Endothelial cell (in vitro differentiated cells): ENCODE measurements at regions not wholly inside any gene's neighbourhood (a gene's known extent, or its start where the extent isn't known, plus 50 kb on each side); places are given as distances from the start of the nearest gene placed in this dataset.

ENCODE experiments used
- DNase-seq: peaks from one replicate; pipeline ENCODE4 v3.0.0; 2021; ENCODE audit warnings: low spot score
- H3K27ac Mint-ChIP-seq: one replicate; pipeline ENCODE4 v1.8.0; 2021; ENCODE audit warnings: mixed read lengths, inconsistent platforms; ENCODE audit not compliant: unreplicated experiment
- H3K27me3 Mint-ChIP-seq: one replicate; pipeline ENCODE4 v1.8.0; 2021; ENCODE audit warnings: mild to moderate bottlenecking, moderate library complexity, mixed read lengths, inconsistent platforms; ENCODE audit not compliant: unreplicated experiment
- H3K36me3 Mint-ChIP-seq: one replicate; pipeline ENCODE4 v1.8.0; 2021; ENCODE audit warnings: mild to moderate bottlenecking, low read depth, mixed read lengths, inconsistent platforms; ENCODE audit not compliant: unreplicated experiment
- H3K4me1 Mint-ChIP-seq: one replicate; pipeline ENCODE4 v1.8.0; 2021; ENCODE audit warnings: mild to moderate bottlenecking, mixed read lengths, inconsistent platforms; ENCODE audit not compliant: unreplicated experiment
- H3K4me3 Mint-ChIP-seq: one replicate; pipeline ENCODE4 v1.8.0; 2021; ENCODE audit warnings: mild to moderate bottlenecking, mixed read lengths, inconsistent platforms; ENCODE audit not compliant: unreplicated experiment
- H3K9me3 Mint-ChIP-seq: one replicate; pipeline ENCODE4 v1.8.0; 2021; ENCODE audit warnings: mixed read lengths, inconsistent platforms; ENCODE audit not compliant: unreplicated experiment
- CTCF ChIP-seq: fragments of 200-600 bp; sonication (generic); IDR thresholded peaks from one replicate; pipeline ENCODE4 v1.5.0; 2021; ENCODE audit warnings: antibody characterized with exemption; ENCODE audit not compliant: unreplicated experiment

GRCh38 chr10:43939389-43939938 is 290.8 kb upstream of the ZNF32 start:
- no peak for DNase-seq
- no peak overlapping the region for H3K4me3 Mint-ChIP-seq
- no peak overlapping the region for H3K27ac Mint-ChIP-seq
- no peaks in the 10 kb centered on the region for H3K4me1 Mint-ChIP-seq
- TF ChIP-seq CTCF, result no peak
- H3K36me3 Mint-ChIP-seq, result peaks cover 4% of the 10 kb centered on the region
- H3K9me3 Mint-ChIP-seq, result no peaks in the 10 kb centered on the region
- peaks cover 4% of the 10 kb centered on the region for H3K27me3 Mint-ChIP-seq

GRCh38 chr10:43938810-43939209 is 290.1 kb upstream of the ZNF32 start:
- no peak for DNase-seq
- H3K36me3 Mint-ChIP-seq, result peaks cover 4% of the 10 kb centered on the region
- H3K27me3 Mint-ChIP-seq, result peaks cover 4% of the 10 kb centered on the region
- H3K4me3 Mint-ChIP-seq, result no peak overlapping the region
- no peak for TF ChIP-seq CTCF
- H3K9me3 Mint-ChIP-seq, result no peaks in the 10 kb centered on the region
- no peak overlapping the region for H3K27ac Mint-ChIP-seq
- H3K4me1 Mint-ChIP-seq, result no peaks in the 10 kb centered on the region

GRCh38 chr10:43931308-43931930 is 282.7 kb upstream of the ZNF32 start:
- Mint-ChIP-seq H3K27ac (no peak overlapping the region), H3K27me3 (peaks cover 4% of the 10 kb centered on the region), H3K4me3 (no peak overlapping the region), H3K36me3 (no peaks in the 10 kb centered on the region), H3K4me1 (no peaks in the 10 kb centered on the region), H3K9me3 (no peaks in the 10 kb centered on the region)
- no peak for DNase-seq
- TF ChIP-seq CTCF, result no peak

GRCh38 chr10:43930777-43931176 is 282.1 kb upstream of the ZNF32 start:
- Mint-ChIP-seq H3K4me3 (no peak overlapping the region), H3K4me1 (no peaks in the 10 kb centered on the region), H3K27ac (no peak overlapping the region), H3K36me3 (no peaks in the 10 kb centered on the region), H3K27me3 (peaks cover 4% of the 10 kb centered on the region), H3K9me3 (no peaks in the 10 kb centered on the region)
- no peak for DNase-seq
- TF ChIP-seq CTCF, result no peak

GRCh38 chr10:43930243-43930642 is 281.6 kb upstream of the ZNF32 start:
- Mint-ChIP-seq H3K9me3 (no peaks in the 10 kb centered on the region), H3K27ac (no peak overlapping the region), H3K27me3 (peaks cover 4% of the 10 kb centered on the region), H3K4me3 (no peak overlapping the region), H3K4me1 (no peaks in the 10 kb centered on the region), H3K36me3 (no peaks in the 10 kb centered on the region)
- TF ChIP-seq CTCF, result no peak
- DNase-seq, result no peak
